Right ventricle myocardium superior (tissue), 1 donor: ENCODE measurements at regions not wholly inside any gene's neighbourhood (a gene's known extent, or its start where the extent isn't known, plus 50 kb on each side); places are given as distances from the start of the nearest gene placed in this dataset.
A peak's percentile ranks its signal among the peaks of the same experiment; 100 is the strongest.
"Not testable (repeated sequence)": the region's sequence is repeated elsewhere in the genome, so short reads cannot be mapped to it uniquely, and the experiment has no call there.

ENCODE experiments used
- ATAC-seq: fragments of 200-7000 bp; cut with Tn5 transposase; one replicate; pipeline ENCODE4 v1.9.1; 2020; ENCODE audit warnings: mild to moderate bottlenecking; ENCODE audit not compliant: poor library complexity
- DNase-seq: peaks from one replicate; pipeline ENCODE4 v3.0.0-alpha.2; 2020
- intact Hi-C: fragments of 100-400 bp; cut with DNase I; formaldehyde crosslinking; loops from one replicate; pipeline ENCODE4 v1.11.2; 2022
- donor health status: DM: no; HTN: yes; CAD: no; lungs with severe emphysema.

DNA sequence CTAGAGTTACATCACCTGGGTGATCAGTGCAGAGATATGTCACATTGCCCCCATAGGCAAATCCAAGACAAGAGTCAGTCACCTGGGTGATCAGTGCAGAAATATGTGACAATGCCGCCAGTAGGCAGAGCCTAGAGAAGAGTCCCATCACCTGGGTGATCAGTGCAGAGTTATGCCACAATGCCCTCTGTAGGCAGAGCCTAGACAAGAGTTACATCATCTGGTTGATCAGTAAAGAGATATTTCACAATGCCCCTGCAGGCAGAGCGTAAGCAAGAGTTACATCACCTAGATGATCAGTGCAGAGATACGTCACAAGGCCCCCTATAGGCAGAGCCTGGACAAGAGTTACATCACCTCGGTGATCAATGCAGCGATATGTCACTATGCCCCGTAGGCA is 63.3 kb upstream of the FRG2B start:
- ATAC-seq, intact Hi-C loops, DNase-seq: not testable (repeated sequence)

DNA sequence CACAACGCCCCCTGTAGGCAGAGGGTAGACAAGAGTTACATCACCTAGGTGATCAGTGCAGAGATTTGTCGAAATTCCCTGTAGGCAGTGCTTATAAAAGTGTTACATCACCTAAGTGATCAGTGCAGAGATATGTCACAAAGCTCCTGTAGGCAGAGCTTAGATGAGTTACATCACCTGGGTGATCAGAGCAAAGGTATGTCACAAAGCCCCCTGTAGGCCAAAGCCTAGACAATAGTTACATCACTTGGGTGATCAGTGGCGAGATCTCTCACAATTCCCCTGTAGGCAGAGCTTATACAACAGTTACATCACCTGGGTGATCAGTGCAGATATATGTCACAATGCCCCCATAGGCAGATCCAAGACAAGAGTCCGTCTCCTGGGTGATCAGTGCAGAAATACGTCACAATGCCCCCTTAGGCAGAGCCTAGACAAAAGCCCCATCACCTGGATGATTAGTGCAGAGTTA is 61.9 kb upstream of the FRG2B start:
- peak; percentile 66 for ATAC-seq
- DNase-seq, intact Hi-C loops: not testable (repeated sequence)

DNA sequence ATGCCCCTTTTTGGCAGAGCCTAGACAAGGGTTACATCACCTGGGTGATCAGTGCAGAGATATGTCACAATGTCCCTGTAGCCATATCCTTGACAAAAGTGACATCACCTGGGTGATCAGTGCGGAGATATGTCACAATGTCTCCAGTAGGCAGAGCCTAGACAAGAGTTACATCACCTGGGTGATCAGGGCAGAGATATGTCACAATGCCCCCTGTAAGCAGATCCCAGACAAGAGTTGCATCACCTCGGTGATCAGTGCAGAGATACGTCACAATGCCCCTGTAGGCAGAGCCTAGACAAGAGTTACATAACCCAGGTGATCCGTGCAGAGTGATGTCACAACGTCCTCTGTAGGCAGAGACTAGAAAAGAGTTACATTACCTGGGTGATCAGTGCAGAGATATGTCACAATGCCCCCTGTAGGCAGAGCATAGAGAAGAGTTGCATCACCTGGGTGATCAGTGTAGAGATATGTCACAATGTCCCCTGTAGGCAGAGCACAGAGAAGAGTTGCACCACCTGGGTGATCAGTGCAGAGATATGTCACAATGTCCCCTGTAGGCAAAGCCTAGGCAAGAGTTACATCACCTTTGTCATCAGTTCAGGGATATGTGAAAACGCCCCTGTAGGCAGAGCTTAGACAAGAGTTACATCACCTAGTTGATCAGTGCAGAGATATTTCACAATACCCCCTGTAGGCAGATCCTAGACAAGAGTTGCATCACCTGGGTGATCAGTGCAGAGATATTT is 61.3 kb upstream of the FRG2B start:
- ATAC-seq: peak; percentile 76
- DNase-seq, intact Hi-C loops: not testable (repeated sequence)

- peak; percentile 50 for ATAC-seq
- intact Hi-C loops, DNase-seq: not testable (repeated sequence)
These were observed 60.4 kb upstream of the FRG2B start for GRCh38 chr10:133686992-133687391.
